GM19238 (cell line): ENCODE measurements at regions not wholly inside any gene's neighbourhood (a gene's known extent, or its start where the extent isn't known, plus 50 kb on each side); places are given as distances from the start of the nearest gene placed in this dataset.

Experiments
- DNase-seq: peaks from one replicate; pipeline ENCODE4 v3.0.0; 2011; ENCODE audit warnings: low spot score; ENCODE audit not compliant: insufficient read length

DNA sequence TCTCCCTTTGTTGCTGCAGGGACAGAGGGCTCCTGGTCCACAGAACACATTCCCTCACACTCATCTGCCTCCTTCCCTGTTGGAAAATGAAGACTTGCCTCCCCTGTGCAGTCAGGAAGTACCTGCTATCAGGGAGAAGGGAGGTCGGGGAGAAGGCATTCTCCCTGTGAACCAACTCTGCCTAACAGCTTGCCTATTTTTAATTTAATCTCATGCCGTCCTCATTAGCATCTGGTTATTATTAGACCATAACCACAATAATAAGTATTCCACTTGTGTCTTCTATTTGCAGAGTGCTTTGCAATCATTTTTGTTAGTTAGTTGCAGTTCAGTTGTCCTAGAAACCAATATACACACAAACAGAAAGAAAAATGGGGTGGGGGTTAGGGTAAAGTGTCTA, 232.6 kb upstream of the SKOR2 start:
- DNase-seq, result no peak

DNA sequence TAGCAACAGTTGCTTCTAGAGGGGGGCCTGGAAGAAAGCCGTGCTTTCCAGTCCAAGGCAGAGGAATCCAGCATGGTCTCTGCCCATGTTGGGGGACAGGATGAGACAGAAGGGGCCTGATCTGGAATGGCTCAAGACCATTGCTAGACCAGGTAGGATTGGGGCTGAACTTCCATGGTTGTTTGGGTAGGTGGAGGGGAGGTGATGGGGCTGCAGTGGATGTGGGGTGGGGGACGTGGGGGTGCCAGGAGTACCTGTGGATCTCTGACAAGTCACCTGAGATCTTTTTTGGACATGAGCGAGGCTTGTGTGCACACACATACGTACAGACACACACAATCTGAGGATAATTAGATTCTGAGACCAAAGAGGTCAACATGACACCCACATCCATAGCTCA, 228.7 kb upstream of the SKOR2 start:
- no peak for DNase-seq

DNA sequence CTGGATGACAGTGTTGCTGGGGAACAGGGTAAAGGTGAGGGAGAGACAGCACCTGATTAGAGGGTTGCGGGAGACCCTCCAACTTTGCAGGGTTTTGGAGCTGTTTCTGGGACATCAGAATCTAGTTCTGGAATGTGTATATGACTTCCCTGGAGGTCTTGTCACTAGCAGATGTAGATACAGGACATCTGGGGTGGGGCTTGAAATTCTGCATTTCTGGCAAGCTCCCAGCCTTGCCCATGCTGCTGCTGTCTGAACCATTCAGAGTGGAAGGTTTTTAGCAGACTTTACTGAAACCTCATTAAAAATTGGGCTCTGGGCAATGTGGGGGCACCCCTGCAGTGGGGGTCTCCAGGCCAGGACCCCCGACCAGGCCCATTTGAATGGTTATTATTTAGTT, 220.3 kb upstream of the SKOR2 start:
- no peak for DNase-seq

DNA sequence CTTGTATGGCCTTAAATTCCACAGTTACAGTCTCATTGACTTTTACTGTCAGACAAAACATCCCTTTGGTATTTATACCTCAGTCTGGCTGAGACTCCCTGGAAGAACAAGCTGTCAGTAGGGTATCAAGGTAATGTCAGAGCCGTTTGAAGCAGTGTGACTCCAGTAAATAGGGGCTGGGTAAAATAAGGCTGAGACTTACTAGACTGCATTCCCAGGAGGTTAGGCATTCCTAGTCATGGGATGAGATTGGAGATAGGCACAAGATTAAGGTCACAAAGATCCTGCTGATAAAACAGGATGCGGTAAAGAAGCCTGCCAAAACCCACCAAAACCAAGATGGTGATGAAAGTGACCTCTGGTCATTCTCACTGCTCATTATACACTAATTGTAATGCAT, 219.5 kb upstream of the SKOR2 start:
- no peak for DNase-seq

DNA sequence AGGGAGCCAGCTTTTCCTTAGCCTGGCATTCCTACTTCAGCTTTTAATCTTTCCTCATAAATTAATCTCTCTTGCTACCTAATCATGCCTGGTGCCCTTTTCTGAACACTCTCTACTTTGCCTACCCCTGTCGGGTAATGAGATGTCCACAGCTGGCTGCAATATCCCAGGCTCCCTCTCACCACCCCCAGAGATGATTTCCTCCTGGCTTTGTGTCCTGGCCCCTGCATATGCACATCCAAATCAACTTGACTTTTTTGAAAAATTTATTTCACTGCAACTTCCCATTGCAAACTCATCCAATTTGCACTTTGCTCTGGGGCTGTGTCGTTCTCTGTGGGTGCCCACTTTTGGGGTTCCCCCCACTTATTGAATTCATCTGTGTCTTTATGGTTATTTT, 218.1 kb upstream of the SKOR2 start:
- DNase-seq, result no peak

DNA sequence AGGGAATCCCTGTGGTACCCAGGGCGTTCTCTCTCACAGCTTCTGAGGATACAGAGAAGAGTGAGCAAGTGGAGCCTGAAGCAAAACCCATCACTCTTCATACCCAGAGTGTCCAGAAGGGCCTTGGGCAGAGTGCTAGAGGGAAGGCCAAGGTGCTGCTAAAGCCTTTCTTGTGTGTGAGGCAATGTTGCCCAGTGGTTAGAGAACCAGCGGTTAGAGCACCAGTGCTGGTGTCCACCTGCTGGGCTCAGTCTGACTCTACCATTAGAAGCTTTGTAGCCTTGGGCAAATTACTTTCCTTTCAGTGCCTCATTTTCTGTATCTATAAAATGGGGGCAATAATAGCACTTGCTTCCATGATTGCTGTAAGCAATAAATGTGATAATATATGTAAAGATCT, 210.5 kb upstream of the SKOR2 start:
- no peak for DNase-seq

DNA sequence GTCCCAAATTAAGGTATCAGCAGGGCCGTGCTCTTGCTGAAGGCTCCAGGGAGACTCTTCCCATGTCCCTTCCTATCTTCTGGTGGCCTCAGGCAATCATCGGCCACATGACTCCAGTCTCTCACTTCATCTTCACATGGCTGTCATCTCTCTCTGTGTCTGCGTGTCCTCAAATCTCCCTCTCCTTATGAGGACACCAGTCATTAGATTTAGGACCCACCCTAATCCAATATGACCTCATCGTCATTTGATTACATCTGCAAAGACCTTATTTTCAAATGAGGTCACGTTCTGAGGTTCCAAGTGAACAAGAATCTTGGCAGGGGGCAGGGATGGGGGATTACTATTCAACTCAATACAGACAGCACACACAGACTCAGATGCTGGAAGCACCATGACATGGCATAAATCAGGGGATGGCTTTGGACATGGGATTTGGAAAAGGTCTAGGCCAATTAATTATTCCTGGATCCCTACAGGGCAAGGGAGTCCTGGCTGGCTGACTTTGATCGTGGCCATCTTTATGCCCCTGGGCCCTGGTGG, 210.0 kb upstream of the SKOR2 start:
- DNase-seq, result no peak

DNA sequence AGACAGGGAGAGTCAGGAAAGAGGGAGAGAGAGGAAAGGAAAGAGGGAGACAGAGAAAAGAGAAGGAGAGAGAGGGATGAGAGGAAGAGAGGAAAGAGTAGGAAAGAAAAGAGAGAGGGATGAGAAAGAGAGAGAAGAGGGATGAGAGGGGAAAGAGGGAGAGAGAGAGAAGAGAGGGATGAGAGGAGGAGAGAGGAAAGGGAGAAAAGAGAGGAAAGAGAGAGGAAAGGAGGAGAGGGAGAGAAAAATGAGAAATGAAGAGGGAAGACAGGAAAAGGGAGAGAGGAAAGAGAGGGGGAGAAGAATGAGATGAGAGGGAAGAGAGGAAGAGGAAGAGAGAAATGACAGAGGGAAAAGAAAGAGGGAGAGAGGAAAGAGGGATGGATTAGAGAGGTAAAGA, 207.0 kb upstream of the SKOR2 start:
- no peak for DNase-seq

DNA sequence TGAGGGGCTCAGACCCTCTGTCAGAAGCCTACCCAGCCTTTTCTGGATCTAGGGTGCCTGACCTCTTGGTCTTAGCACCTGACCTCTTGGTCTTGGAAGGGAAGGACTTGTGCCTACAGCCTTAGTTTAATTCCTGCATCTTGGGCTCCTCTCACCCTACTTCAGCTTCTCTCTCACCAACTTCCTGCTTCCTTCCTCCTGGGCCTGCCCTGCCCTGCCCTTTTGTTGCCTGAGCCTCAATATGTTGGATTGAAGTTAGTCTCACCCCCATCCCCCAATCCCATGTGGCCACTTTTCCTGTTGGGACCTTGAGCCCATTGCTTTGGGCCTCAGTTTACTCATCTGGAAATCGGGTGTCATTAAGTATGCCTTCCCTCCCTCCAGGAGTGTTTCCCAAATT, 206.2 kb upstream of the SKOR2 start:
- DNase-seq, result no peak

DNA sequence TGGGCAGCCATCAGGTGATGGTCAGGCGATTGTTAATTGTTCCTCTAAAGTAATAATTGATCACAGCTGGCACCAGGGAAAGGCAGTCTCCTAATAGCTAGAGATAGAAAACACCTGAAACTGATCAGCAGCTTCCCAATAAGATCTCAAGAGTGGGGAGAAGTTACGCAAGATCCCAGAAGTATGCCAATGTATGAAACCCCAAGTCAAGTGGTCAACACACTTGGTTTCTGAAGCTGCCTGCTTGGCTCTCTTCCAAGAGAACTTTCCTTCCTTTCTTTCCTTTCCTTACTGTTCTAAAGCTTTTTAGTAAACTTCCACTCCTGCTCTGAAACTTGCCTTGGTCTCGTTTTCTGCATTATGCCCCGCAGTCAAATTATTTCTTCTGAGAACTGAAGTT, 201.6 kb upstream of the SKOR2 start:
- DNase-seq, result no peak

DNA sequence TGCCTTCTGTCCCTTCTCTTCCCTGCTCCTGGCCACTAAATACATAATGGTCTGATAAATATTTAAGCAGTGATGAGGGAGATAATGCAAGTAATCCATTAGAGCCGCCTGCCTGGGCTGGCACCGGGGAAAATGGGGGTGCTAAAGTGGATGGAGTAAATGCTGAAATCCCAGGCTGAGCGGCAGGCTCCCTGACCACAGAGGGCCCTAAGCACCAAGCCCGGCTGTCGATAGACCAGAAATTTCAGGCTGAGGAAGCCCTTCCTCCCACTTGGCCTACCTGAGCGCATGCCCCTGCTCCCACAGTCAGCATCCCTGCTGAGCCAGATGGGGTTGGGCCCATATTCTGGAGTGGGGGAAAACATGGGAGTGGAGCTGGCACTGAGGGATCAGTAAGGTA, 197.5 kb upstream of the SKOR2 start:
- DNase-seq, result no peak

DNA sequence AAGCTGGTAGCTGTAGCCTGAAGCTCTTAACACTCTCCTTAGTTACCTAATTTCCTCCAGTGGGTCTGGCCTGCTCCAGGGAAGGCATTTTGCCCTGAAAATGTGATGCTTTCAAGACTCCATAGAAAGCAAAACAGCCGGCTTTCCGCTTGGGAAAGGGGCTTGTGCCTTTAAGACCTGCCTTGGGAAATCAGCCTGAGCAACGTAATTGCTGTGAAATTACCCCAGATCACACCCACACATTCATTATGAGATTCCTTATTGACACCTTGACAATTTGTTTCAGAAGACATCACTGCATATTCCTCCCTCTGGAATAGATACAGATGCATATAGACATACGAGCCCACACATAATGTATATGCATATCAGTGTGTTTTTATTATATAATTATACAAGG, 190.5 kb upstream of the SKOR2 start:
- no peak for DNase-seq

DNA sequence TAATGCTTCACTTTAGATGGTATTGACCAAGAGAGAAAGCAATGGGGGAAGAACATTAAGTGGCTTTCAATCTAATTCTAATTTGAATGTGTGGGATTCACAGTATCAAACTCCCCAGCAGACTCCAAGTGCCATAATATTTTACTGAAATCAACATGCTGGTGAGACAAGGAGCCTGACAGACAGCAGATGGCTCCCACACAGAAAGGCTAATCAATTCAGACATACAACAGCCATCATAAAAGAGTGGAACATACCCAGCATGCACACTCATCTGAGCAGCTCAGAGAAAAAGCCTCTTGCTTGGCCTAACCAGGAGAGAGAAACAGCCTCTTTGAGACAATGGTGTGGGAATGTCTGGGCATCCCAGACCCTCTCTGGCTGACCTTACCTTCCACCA, 186.5 kb upstream of the SKOR2 start:
- DNase-seq, result no peak

DNA sequence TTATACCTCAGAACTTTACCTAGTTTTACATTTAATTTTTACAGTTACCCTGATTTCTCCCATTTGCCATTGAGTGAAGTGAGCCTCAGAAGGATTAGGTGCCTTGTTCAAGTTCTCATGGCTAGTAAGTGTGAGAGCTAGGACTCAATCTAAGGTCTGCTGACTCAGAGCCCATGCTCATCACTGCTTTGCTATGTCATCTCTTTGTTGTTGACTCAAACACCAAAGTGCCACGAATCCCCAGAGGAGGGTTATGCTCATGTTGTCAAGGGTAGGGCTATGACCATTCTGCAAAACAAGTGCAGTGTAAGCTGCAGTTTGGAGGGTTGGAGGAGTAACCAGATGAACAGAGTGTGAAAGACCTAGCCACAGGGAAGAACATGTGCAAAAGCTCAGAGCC, 185.4 kb upstream of the SKOR2 start:
- no peak for DNase-seq

DNA sequence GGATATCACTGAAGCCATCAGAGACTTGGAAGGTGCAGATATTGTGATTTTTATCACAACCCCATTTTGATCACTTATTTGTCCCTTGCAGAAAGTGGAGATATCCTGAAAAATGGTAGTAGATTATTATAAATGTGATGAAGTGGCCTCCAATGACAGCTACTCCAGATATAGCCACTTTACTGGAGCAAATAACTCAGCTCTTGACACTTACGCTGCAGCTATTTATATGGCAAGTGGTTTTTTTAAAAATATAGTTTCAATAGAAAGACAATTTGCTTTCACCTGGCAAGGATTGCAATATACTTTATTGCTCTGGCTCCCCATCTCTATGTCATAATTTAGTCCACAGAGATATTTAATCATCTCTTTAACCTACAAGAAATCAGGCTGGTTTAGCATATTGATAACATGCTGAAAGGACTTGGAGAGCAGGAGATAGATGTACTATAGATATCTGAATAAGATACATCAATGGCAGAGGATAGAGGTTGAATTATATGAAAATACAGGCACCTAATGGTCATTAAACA, 182.8 kb upstream of the SKOR2 start:
- no peak for DNase-seq

DNA sequence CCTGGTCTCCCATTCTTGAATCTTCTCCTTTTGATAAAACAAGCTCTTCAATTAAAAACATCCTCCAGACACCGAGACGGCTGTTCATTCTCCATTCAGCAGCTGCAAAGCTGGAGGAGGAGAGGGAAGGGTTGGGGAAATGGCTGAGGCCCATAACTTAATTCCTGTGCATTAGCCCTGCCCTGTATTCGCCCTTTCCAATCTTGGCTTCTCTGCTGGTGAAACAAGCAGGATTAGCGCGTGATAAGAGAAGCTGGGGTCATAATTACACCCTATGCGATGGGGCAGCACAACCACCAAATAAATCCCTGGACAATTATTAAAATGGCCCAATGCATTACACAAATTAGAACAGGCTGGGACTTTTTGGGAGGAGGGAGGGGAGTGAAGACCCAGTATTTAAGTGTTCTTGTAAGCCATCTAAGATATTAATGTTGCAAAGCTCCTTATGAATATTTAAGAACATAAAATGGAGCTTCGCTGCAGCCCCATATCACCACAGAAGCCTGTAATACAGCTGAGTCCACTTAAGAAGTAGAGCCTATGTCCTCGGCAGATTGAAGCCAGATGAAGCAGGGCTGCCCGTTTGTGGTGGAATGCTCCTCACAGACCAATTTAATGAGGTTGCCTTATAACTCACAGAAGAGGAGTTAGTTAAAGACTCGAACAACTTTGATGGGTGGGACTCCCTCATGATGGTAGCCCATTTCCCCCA, 176.6 kb upstream of the SKOR2 start:
- no peak for DNase-seq

DNA sequence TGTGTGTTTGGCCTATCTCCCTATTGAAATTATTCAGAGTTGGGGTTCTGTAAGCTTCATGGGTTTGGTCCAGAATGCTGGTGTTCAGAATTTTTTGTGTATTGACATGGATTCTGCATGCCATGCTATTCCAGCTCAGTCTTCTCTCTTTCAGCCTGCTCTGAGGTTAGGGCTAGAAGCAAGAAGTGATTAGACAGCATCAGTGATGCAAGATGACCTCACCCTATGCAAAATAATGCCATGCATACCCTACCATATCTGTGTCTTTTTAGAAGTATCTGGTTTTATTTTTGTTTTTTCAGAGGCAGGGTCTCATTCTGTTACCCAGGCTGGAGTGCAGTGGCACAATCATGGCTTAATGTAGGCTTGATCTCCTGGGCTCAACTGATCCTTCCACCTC, 175.6 kb upstream of the SKOR2 start:
- no peak for DNase-seq

DNA sequence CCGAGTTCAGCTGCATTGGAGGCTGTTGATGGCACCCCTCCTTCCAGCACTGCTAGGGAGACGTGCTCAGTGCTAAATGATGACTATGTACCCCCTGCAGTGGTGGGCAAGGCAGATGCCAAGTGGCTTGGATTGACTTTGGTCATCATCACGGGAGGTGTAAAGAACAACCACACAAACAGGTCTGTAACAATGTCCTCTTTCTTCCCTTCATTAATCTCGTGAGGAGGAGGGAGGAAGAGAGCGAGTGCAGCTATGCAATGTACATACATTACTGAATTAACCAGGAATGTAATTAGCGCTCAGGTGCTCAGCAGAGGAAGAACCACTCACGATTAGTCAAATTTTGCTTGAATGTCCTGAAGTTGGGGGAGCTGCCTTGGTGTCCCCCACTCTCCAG, 173.9 kb upstream of the SKOR2 start:
- no peak for DNase-seq

DNA sequence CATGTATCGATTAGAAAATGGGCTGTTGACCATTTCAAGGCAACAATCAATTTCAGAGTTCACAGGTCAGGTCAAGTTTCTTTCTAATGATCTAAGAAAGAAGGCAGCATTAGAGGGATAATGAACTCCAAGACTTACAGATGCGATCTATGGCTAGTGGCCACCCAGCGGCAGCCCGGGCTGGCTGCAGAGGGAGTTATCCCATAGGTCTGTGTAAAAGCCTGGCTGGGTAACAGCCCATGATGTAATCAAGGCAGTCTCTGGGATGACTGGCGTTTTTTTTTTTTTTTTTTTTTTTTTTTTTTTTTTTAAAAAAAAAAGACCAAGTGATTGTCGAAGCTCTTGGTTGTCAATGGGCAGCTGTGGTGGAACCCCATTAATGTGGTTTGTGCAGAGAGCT, 171.1 kb upstream of the SKOR2 start:
- no peak for DNase-seq

DNA sequence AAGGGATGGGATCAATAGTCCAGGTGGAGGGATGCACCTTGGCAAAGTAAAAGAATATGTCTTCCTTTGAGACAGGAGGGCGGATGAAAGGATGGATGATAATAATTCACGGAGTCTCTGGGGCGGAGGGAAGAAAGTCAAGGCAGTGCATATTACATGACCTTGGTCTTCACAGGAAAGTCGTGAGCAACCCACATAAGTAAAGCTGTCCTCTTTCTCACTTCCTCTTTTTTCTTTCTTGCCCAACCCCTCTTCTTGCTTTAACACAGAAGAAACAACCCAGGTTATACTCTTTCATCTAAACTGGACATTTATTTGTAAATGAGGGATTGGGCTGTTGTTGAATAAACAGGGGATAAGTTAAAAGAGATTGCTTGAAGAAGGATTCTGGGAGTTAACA, 168.7 kb upstream of the SKOR2 start:
- no peak for DNase-seq

DNA sequence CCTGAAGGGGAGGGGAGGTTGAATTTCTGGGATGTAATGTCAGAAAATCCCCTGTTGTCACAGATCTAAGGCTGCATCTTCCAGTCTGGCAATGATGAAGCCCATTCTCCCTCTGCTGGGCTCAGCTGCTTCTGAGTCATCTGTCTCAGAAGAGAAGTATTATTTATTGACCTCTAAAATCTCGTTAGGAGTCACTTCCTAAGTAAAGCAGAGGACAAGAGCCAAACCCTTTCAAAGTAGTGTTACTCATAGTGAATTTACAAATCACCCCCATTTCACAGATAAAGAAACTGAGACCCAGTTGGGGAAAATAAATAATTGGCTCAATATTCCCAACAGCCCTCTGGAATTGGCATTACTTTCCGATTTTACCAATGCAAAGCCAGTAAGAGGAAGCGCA, 167.3 kb upstream of the SKOR2 start:
- DNase-seq, result no peak

DNA sequence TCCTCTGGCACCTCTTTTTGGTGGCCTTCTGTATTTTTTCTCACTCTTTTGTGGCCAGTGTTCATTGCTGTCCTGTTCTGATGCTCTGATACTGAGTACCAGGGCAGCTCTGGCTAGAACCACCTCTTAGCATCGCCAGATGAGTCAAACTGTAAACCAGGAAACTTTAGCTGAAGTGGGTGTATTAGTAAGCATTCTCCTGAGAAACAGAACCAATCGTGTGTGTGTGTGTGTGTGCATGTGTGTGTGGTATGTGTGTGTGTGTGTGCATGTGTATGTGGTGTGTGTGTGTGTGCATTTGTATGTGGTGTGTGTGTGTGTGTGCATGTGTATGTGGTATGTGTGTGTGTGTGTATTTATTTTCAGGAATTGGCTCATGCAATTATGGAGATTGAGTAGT, 166.3 kb upstream of the SKOR2 start:
- DNase-seq, result no peak

DNA sequence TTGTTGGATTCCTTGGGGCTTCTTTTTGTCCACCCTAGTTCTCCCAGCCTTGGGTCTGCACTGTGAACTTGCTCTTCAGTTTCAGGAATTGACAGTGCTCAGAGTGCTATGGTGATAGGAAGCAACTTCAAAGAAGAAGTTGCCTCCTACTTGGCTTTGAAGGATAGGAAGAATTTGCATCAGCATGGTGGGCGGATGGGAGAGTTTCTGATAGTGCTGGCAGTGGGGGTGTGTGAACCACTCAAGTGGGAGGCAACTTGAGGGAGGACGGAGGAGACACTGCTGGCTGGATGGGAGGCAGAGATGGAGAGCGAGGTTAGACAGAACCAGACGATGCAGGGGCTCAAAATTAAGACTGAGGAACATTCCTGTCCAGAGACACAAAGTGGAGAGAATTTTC, 164.4 kb upstream of the SKOR2 start:
- DNase-seq, result no peak

DNA sequence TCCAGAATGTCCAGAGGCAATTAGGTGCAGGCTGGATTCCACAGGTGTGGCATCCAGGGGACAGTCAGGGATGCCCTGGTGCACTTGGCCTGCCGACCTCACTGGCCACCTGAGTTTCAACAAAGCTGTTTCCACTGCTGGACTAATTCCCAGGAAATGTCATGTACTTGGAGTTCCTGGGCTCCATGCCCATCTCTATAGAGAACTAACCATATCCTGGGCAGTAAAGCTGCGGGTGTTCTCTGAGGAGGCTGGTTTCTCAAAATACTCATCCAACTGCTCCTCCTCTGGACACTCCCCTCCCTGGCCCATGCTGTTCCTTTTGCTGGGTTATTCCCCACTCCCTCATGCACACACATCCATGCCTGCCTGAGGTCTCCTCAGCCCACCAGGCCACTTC, 161.9 kb upstream of the SKOR2 start:
- no peak for DNase-seq
